ENCODE measurements at regions not wholly inside any gene's neighbourhood (a gene's known extent, or its start where the extent isn't known, plus 50 kb on each side); places are given as distances from the start of the nearest gene placed in this dataset.

DNA sequence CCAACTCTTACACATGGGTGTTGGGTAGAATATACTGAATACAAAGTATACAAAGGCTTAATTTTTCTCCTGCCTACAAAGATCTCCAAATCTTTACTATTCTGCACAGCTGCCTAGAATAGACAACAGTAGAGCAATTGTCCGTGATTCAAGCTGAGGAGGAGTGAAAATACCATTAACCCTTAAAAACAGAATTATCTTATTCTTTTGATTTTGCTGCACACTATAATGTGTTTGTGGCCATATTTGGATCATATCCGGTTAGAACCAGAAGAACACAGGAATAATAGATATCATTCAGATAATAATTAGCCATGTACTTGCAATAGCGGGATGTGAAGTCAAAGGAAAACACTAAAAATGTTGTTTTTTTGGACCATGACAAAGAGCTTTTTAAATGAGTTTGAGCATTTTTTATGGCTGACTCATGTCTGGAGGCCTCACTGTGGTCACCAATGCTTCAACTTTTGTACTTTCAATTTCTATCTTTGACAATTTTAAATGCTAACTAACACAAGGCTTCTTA lies 197.6 kb upstream of the FOXD3 start (continued):
- TF ChIP-seq JUND (IDR thresholded peaks at IDR 0.05; ENCODE audit: low read depth, low read length) (no peak; the same call in 1 of the 2 replicates), RELB (IDR thresholded peaks at IDR 0.05; ENCODE audit: low read depth) (peak; percentile 14; the same call in 1 of the 2 replicates), MTA2 (IDR thresholded peaks at IDR 0.05; ENCODE audit: low read depth) (peak; percentile 71), NRF1 (conservative IDR thresholded peaks at IDR 0.05; ENCODE audit: low read depth, low read length) (no peak), ZNF217 (IDR thresholded peaks at IDR 0.05) (0 out of 2 replicates have a peak, but pooled peaks have one; percentile 36), MEF2B (IDR thresholded peaks at IDR 0.05; ENCODE audit: partially characterized antibody, poor library complexity, severe bottlenecking) (peak; percentile 36), SUZ12 (IDR thresholded peaks at IDR 0.05; ENCODE audit: unreplicated experiment) (no peak), CREM (IDR thresholded peaks at IDR 0.05; ENCODE audit: low read depth) (peak; percentile 27; the same call in 1 of the 2 replicates), DPF2 (IDR thresholded peaks at IDR 0.05) (peak; percentile 54), BHLHE40 (IDR thresholded peaks at IDR 0.05; ENCODE audit: borderline replicate concordance in 1 of 2, low read depth in 2 of 2, low read length in 1 of 2) (no peak)
- TF ChIP-seq, protein P1, sequence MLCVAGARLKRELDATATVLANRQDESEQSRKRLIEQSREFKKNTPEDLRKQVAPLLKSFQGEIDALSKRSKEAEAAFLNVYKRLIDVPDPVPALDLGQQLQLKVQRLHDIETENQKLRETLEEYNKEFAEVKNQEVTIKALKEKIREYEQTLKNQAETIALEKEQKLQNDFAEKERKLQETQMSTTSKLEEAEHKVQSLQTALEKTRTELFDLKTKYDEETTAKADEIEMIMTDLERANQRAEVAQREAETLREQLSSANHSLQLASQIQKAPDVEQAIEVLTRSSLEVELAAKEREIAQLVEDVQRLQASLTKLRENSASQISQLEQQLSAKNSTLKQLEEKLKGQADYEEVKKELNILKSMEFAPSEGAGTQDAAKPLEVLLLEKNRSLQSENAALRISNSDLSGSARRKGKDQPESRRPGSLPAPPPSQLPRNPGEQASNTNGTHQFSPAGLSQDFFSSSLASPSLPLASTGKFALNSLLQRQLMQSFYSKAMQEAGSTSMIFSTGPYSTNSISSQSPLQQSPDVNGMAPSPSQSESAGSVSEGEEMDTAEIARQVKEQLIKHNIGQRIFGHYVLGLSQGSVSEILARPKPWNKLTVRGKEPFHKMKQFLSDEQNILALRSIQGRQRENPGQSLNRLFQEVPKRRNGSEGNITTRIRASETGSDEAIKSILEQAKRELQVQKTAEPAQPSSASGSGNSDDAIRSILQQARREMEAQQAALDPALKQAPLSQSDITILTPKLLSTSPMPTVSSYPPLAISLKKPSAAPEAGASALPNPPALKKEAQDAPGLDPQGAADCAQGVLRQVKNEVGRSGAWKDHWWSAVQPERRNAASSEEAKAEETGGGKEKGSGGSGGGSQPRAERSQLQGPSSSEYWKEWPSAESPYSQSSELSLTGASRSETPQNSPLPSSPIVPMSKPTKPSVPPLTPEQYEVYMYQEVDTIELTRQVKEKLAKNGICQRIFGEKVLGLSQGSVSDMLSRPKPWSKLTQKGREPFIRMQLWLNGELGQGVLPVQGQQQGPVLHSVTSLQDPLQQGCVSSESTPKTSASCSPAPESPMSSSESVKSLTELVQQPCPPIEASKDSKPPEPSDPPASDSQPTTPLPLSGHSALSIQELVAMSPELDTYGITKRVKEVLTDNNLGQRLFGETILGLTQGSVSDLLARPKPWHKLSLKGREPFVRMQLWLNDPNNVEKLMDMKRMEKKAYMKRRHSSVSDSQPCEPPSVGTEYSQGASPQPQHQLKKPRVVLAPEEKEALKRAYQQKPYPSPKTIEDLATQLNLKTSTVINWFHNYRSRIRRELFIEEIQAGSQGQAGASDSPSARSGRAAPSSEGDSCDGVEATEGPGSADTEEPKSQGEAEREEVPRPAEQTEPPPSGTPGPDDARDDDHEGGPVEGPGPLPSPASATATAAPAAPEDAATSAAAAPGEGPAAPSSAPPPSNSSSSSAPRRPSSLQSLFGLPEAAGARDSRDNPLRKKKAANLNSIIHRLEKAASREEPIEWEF (IDR thresholded peaks at IDR 0.05; ENCODE audit: insufficient replicate concordance, low read depth, low read length), result no peak
- TF ChIP-seq, protein P2, sequence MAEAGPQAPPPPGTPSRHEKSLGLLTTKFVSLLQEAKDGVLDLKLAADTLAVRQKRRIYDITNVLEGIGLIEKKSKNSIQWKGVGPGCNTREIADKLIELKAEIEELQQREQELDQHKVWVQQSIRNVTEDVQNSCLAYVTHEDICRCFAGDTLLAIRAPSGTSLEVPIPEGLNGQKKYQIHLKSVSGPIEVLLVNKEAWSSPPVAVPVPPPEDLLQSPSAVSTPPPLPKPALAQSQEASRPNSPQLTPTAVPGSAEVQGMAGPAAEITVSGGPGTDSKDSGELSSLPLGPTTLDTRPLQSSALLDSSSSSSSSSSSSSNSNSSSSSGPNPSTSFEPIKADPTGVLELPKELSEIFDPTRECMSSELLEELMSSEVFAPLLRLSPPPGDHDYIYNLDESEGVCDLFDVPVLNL (IDR thresholded peaks at IDR 0.05; ENCODE audit: low read depth, low read length), result no peak
- TF ChIP-seq, protein P3, sequence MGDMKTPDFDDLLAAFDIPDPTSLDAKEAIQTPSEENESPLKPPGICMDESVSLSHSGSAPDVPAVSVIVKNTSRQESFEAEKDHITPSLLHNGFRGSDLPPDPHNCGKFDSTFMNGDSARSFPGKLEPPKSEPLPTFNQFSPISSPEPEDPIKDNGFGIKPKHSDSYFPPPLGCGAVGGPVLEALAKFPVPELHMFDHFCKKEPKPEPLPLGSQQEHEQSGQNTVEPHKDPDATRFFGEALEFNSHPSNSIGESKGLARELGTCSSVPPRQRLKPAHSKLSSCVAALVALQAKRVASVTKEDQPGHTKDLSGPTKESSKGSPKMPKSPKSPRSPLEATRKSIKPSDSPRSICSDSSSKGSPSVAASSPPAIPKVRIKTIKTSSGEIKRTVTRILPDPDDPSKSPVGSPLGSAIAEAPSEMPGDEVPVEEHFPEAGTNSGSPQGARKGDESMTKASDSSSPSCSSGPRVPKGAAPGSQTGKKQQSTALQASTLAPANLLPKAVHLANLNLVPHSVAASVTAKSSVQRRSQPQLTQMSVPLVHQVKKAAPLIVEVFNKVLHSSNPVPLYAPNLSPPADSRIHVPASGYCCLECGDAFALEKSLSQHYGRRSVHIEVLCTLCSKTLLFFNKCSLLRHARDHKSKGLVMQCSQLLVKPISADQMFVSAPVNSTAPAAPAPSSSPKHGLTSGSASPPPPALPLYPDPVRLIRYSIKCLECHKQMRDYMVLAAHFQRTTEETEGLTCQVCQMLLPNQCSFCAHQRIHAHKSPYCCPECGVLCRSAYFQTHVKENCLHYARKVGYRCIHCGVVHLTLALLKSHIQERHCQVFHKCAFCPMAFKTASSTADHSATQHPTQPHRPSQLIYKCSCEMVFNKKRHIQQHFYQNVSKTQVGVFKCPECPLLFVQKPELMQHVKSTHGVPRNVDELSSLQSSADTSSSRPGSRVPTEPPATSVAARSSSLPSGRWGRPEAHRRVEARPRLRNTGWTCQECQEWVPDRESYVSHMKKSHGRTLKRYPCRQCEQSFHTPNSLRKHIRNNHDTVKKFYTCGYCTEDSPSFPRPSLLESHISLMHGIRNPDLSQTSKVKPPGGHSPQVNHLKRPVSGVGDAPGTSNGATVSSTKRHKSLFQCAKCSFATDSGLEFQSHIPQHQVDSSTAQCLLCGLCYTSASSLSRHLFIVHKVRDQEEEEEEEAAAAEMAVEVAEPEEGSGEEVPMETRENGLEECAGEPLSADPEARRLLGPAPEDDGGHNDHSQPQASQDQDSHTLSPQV (IDR thresholded peaks at IDR 0.05), result no peak
